ENCODE measurements at regions not wholly inside any gene's neighbourhood (a gene's known extent, or its start where the extent isn't known, plus 50 kb on each side); places are given as distances from the start of the nearest gene placed in this dataset.
"Not testable (repeated sequence)": the region's sequence is repeated elsewhere in the genome, so short reads cannot be mapped to it uniquely, and the experiment has no call there.

DNA sequence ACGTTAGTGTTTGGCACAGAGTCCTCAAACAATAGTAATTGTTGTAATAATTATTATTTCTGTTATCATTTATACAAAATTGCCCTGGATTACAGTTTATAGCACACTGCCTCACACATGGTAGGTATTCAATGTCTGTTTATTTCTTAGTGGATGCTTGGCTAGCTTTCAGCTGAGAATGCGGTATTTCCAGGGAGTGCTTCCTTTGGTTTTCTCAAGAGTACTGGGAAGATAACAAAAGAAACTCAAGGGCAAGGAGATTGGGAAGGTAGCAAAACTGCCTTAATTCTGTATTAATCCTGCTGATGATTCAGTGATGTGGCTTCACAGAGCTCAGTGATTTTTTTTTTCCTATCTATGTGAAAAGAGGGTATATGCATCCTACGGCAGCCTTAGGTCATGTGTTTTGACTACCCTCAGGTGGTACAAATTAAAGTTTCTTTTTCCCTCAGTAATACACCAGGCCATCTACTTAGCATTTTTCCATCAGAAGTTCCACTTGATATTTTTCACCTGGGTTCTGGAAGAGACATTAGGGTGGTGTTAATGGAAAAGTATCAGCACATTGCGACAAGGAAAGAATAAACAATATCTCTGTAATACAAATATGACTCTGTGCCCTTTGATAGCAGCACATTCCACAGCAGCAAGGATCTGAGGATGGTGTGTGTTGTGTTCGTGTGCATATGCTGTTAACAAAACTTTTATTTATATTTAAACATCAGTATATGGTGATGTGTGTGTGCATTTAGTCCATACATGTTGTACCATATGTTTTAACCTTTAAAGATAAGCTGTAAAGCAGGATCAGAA is 124.3 kb upstream of the RASGEF1B start:
- DNase-seq (ENCODE audit: low spot score): no peak

DNA sequence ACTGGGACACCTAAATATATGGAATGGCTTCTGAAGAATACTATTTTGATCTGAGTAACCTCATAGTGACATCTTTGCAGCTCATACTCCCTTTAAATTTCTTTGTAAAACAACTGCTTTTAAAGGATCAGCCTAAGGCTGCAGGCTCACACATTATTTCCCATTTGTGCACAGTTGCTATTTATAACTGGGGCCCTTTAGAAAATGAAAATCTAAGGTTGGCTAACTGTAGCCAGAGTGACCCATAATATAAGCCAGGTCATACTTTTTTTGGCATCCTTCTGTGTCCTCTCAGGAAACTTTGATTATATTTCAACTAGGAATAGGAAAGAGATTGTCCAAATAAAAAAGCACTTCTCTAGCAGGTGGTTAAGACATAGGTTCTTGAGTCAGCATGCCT is 123.6 kb upstream of the RASGEF1B start:
- DNase-seq (ENCODE audit: low spot score): no peak

DNA sequence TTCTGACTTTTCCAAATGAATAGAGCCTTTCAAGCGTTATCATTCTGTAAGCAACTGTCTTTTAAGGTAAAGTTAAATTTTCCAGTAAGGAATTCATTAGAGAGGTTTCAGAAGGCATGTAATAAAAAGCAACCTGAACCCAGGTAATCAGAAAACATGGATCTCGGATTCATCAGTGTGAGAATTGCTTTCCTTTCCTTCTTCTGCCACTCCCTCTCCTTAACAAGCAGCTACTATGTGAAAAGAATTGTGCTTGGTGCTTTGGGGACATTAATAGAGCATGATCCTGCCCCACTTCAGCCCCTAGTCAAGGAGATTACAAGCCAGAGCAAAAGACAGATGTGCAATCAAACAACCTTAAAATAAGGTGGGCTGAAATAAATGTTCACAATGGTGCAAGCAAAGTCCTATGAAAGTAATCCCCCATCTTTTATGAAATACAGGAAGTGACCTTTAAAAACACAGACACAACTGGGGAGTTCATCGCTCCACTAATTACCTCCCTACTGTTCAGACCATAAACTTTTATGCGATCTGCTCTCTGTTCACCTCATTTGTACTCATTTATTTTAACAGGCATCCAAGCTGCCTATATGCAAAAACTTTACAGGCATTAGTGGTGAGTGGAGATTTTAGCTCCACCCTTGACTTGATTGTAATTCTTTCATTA is 122.9 kb upstream of the RASGEF1B start:
- no peak for DNase-seq (ENCODE audit: low spot score)

DNA sequence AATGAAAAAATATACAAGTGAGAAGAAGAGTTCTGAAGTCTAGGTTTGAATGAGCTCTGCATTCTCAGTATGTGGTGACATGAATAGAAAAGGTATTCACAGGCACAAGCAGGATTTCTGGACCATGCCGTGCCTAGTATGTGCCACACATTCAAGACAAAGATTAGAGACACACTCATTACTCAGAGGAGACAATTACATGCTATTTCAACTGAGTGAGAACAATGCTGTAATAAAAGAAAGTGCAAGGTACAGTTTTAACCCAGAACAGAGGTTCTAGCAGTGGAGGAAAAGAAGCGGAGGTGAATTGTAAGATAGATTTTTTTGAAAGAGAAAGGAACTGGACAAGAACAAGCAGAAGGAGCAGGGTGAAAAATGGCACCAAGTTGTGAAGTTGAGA is 121.0 kb upstream of the RASGEF1B start:
- DNase-seq (ENCODE audit: low spot score): no peak

- DNase-seq (ENCODE audit: low spot score): no peak
Measured at GRCh38 chr4:81590596-81590995, 118.9 kb upstream of the RASGEF1B start.

DNA sequence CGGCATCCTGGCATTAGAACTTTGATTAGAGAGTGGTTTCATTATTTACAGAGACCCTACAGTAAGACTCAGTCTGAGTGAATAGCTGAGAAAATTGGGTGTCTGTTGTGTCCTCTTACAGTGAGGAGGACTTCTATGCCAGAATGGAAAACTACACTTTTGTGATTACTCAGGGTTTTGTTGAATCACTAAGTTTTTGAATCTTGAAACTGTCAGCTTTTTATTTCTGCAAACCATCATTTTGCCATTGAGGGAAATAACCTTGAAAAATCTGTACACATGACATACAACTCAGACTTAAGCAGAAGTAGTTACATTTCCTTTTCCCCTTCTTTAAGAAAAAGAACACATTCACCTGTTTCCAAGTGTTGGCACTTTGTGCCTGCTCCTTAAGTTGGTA is 117.6 kb upstream of the RASGEF1B start:
- DNase-seq (ENCODE audit: low spot score): peak; percentile 1

GRCh38 chr4:81586706-81587105 is 115.0 kb upstream of the RASGEF1B start:
- no peak for DNase-seq (ENCODE audit: low spot score)

DNA sequence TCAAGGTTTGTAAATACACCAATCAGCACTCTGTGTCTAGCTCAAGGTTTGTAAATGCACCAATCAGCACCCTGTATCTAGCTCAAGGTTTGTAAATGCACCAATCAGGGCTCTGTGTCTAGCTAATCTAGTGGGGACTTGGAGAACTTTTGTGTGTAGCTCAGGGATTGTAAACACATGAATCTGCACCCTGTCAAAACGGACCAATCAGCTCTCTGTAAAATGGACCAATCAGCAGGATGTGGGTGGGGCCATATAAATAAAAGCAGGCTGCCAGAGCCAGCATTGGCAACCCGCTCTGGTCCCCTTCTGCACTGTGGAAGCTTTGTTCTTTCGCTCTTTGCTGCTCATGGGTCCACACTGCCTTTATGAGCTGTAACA is 109.3 kb upstream of the RASGEF1B start:
- DNase-seq (ENCODE audit: low spot score): not testable (repeated sequence)

- no peak for DNase-seq (ENCODE audit: low spot score)
Measured at GRCh38 chr4:81580346-81580993, 108.8 kb upstream of the RASGEF1B start.

- no peak for DNase-seq (ENCODE audit: low spot score)
Measured at GRCh38 chr4:81577392-81577791, 105.7 kb upstream of the RASGEF1B start.

- no peak for DNase-seq (ENCODE audit: low spot score)
Measured at GRCh38 chr4:81574991-81575390, 103.3 kb upstream of the RASGEF1B start.

DNA sequence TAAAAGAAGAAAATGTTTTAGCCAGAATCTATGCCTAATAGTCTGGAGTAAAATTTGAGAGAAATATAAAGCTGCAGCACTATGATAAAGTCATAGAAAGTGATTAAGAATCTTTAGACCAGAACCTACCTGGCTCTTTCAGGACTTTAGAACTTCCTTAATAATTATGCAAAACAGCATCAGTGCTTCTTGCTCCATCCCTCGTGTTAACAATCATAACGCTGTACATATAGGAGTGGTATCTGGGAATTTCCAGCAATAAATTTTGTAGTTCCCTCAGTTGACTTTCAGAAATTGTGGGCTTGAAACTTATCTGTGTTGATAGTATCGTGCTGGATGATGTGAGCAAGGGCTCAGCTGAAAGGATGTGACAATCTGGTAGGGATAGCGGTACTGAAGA is 102.1 kb upstream of the RASGEF1B start:
- no peak for DNase-seq (ENCODE audit: low spot score)

DNA sequence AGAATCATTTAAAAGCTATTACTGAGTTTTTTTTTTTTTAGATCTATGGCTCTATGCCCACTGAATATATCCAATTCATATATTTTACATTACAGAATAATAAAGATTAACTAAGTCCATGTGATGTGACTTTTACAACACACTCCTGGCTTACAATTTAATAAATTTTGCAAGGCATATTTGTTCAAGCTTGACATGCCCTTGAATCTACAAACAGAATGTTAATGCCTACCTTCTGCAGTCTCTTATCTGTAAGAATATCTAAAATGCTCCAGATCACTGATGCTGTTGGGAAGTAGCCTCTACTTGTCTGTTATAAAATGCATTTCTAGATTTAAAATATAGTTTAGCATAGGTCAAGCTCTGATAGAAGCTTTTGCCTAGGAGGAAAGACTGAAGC is 100.7 kb upstream of the RASGEF1B start:
- no peak for DNase-seq (ENCODE audit: low spot score)

- no peak for DNase-seq (ENCODE audit: low spot score)
Measured at GRCh38 chr4:81571105-81571504, 99.4 kb upstream of the RASGEF1B start.

- DNase-seq (ENCODE audit: low spot score): no peak
Measured at GRCh38 chr4:81566161-81566591, 94.5 kb upstream of the RASGEF1B start.

- no peak for DNase-seq (ENCODE audit: low spot score)
Measured at GRCh38 chr4:81565142-81565870, 93.6 kb upstream of the RASGEF1B start.

DNA sequence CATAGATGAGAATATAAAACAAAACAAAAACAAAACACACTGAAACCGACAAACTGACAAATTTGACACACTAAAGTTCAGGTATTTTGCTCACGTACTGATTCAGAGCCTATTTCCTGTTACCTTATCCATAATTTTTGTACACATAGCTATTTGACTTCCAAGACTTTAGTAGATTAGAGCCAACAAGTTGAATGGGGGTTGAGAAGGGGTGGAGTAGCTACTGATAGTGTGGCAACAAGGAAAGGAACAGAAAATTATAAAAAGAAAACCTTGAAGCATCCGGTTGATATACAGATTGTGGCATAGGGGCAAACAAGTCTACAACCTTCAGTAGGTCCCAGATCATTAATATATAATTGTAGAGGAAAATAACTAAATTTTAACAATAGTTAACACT is 92.3 kb upstream of the RASGEF1B start:
- DNase-seq (ENCODE audit: low spot score): no peak

GRCh38 chr4:81562093-81562492 is 90.4 kb upstream of the RASGEF1B start:
- peak; percentile 36 for DNase-seq (ENCODE audit: low spot score)

- no peak for DNase-seq (ENCODE audit: low spot score)
Measured at GRCh38 chr4:81557306-81557705, 85.6 kb upstream of the RASGEF1B start.

DNA sequence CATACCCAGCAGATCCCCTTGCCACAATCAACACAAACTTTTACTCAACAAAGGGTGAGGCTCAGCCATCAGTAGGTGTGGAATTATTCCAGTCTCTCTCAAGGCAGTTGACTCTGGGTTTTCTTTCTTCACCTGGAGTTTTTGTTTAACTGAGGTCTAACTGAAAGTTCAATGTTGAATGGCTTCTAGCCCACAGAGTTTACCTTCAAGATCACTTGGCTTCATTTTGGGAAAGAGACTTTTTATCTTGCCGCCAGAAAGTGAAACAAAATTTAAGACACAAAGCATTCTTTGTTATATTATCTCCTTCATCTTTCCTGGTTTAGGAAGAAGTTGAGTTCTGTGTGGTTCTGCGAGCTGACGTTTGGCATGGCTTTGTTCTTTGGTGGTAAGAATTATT is 83.8 kb upstream of the RASGEF1B start:
- no peak for DNase-seq (ENCODE audit: low spot score)

- DNase-seq (ENCODE audit: low spot score): no peak
Measured at GRCh38 chr4:81552086-81552485, 80.4 kb upstream of the RASGEF1B start.

GRCh38 chr4:81550388-81550859 is 78.7 kb upstream of the RASGEF1B start:
- no peak for DNase-seq (ENCODE audit: low spot score)

All from activated CD4-positive, alpha-beta T cell treated with anti-CD3 and anti-CD28 coated beads, Interleukin-2, Interleukin-4, amounts not matched to agents 100 ng/mL and 50 ng/mL, durations not matched to agents 16 hours and 8 hours (primary cell).